HG02571 (cell line): ENCODE measurements at regions not wholly inside any gene's neighbourhood (a gene's known extent, or its start where the extent isn't known, plus 50 kb on each side); places are given as distances from the start of the nearest gene placed in this dataset.
"Not testable (repeated sequence)": the region's sequence is repeated elsewhere in the genome, so short reads cannot be mapped to it uniquely, and the experiment has no call there.

Source experiments
- ATAC-seq: cut with Tn5 transposase; IDR thresholded peaks from one replicate; pipeline ENCODE4 v1.9.1; 2021; ENCODE audit warnings: mild to moderate bottlenecking, moderate library complexity; ENCODE audit not compliant: unreplicated experiment

DNA sequence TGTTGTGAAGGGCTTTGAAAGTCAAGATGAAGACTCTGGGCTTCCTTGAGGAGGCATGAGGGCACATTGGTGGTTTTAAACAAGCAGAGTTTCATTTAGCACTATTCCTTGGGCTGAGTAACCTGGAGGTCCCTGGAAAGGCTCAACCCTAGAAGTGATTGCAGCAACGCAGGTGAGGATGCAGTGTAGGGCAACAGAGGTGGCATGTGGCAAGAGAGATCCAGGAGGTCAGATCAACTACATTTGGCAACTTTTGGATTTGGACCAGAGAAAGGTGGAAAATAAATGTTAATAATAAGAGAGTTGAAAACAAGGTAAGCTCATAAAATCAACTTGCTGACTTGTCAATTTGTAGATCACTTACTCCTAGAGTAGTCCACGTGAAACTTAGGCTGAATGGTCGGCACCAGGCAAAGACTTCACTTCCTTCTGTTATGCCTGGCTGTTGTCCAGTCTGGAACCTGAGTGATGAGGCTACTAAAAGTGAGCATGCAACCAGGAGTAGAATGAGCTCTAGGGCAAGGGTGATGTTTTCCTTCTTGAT, 414.6 kb upstream of the ZMIZ1 start:
- no peak for ATAC-seq

DNA sequence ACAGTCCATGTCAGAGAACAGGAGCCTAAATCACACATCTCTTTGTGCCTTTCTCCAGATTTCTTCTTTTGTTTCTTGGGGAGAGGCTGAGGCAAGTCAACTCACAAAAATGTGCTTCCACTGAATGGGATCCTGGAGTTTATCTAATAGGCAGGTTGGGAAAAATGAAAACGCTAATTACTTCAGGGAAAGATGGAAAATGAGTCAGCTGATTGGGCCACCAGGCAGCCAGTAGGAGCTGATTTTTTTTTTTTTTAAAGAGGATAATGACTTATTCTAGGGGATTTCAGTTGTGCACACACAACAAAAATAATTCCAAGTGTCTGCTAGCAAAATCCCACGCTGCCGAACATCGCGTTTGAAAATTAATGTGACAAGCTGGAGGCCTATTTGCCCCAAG, 412.8 kb upstream of the ZMIZ1 start:
- ATAC-seq: no peak

DNA sequence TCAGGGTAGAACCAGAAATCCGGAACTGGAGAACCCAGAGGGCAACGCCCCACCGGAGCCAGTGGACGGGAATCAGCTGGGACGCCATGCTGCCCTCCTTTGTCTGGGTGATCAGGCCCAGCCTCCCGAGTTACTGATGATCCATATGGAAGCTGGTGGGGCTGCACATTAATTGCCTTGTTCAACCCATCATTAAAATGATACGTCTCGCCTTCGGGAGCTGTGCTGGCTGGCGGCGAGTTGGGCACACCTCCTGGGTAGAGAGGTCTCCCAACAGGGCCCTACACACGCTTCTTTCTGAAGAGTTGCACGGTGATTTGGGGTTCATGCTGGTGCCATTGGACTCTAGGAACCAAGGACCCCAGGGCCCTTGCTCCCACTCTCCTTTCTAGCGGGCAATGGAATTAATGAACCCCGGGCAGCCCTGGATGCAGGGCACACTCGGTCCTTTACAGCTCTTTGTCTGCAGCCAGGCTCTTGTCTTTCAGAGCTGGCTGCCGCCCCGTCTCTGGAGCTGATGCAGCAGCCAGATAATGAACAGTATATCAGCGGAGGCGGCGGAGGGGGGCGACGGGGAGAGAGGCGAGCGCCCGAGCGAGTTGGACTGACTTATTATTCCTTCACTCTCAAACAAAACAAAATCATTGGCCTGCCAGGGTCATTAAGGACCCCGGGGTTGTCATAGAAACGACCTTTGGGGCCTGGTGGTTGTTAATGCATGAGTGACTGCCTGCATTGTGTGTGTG, 412.2 kb upstream of the ZMIZ1 start:
- no peak for ATAC-seq

- no peak for ATAC-seq
Measured at GRCh38 chr10:78657163-78657861, 411.5 kb upstream of the ZMIZ1 start.

- no peak for ATAC-seq
Measured at GRCh38 chr10:78657862-78658165, 411.0 kb upstream of the ZMIZ1 start.

GRCh38 chr10:78658645-78659597, 409.8 kb upstream of the ZMIZ1 start:
- no peak for ATAC-seq

GRCh38 chr10:78659598-78659967, 409.2 kb upstream of the ZMIZ1 start:
- ATAC-seq: no peak

DNA sequence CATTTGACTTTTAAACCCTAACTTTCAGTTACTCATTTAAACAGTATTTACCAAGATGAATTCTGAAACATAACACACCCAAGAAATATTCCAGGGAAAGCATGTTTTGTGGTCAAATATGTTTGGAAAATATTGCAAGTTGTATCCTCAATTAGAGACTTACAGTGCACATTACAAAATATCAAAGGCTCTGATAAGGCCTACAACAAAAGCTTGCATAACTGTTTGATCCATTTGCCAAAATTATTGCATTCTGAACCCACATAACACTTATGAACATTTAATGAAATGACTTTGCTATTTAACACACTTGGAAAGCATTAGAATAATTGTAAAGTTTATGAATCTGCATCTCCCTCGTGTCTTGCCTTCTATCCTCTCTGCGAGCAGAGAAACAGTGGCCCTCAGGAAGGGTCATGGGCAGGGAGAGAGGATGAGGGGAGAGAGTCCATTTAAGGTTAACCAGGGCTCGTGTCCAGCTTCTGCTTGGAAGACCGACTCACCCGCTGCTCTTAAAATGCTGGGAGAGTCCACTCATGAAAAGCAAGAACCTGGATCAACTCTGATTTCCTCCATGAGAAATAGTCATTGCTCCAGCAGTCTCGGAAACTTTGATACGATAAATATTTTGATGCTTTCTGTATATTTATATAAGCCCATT, 408.2 kb upstream of the ZMIZ1 start:
- ATAC-seq: no peak

DNA sequence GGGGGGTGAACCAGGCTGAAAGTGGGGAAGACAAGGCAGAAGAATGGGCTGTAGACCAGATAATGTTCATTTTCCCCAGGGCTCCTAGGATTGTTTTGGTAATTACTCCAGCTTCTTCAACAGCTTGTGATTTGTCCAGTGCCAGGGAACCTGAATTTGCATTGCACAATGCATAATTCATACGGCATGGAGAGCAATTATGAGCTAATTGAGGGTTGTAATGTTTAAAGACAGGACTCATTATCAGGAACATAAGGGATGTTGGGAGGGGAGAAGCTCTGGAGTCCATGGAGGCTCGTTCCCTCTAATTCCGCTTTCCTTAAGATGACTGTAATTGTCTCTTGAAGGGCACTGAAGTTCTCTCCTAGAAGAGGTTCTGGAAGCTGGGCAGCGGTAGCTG, 405.0 kb upstream of the ZMIZ1 start:
- no peak for ATAC-seq

GRCh38 chr10:78664929-78665553, 403.7 kb upstream of the ZMIZ1 start:
- no peak for ATAC-seq

DNA sequence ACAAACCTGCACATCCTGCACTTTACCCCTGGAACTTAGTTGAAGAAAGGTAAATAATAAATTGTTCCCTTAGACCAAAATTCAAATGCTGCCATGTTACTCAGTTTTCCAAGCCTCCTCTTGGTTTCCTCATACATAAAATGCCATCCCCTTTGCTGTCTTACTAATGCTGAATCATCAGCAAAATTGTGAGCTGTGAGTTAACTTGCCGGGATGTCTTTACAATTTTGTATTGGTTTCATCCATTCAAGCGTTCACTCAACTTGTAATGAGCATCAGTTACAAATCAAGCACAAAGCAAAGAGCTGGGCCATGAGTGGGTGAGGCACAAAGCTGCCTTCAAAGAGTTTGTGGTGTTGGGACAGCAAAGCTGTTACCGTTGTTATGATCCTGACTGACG, 395.8 kb upstream of the ZMIZ1 start:
- no peak for ATAC-seq

DNA sequence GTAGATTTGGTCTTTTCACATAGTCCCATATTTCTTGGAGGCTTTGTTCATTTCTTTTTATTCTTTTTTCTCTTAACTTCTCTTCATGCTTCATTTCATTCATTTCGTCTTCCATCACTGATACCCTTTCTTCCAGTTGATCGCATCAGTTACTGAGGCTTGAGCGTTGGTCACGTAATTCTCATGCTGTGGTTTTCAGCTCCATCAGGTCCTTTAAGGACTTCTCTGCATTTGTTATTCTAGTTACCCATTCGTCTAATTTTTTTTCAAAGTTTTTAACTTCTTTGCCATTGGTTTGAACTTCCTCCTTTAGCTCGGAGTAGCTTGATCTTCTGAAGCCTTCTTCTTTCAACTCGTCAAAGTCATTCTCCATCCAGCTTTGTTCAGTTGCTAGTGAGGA, 387.6 kb upstream of the ZMIZ1 start:
- not testable (repeated sequence) for ATAC-seq

GRCh38 chr10:78681986-78682385, 386.8 kb upstream of the ZMIZ1 start:
- ATAC-seq: not testable (repeated sequence)

GRCh38 chr10:78684947-78685346, 383.8 kb upstream of the ZMIZ1 start:
- ATAC-seq: no peak

DNA sequence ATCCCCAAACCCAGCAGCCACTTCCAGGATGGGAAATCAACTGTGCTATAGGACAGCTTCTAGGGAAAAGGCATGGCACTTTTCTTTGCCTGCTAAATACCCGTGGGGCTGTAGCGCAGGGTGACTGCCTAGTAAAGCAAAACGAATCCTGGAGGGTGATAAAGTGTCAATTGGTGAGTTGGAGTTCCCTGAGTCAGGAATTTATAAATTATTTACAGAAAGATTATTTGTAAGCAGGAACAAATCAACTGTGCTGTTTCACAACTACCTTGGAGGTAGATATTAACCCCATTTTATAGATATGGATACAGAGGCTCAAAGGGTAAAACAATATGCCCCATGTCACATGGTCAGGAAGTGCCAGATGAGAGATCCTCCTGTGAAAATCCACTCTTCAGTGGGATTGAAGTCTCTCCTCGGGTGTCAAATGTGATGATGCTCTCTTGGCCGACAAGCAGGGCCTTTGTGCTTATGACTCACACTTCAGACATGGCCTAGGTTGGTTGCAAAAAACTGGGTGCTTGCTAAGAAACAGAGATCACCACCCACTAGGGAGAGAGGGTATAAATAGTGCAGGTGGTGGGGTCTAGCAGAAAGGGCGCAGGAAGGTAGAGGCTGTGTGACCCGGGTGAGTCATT, 383.2 kb upstream of the ZMIZ1 start:
- ATAC-seq: no peak

DNA sequence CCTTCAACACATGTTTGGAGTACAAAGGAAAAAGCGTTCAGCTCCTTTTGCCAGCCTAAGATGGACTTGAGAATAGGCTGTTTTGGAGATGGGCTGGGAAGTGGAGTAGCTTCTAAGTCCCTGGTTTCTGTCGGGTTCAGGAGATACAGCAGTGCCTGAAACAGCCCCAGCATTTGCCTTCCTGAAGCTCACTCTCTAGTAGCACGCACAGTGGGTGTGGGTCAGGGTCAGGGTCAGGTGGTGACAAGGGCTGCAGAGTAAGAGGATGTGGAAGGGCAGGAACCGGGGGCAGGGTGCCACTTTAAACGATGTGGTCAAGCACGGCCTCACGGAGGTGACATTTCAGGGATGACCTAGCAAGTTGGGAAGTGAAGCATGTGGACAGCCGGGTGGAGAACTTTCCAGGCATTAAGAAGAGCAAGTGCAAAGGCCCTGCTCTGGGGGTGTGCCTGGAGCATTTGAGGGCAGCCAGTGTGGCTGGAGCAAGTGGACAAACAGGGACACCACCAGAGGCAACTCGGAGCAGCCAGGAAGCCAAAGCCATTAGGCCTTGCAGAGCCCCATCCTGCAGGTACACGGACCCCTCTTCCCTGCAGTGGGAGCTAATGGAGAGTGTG, 382.2 kb upstream of the ZMIZ1 start:
- ATAC-seq: no peak

- no peak for ATAC-seq
Measured at GRCh38 chr10:78687626-78688025, 381.1 kb upstream of the ZMIZ1 start.

- ATAC-seq: no peak
Measured at GRCh38 chr10:78688230-78688900, 380.4 kb upstream of the ZMIZ1 start.
